ENCODE measurements at regions not wholly inside any gene's neighbourhood (a gene's known extent, or its start where the extent isn't known, plus 50 kb on each side); places are given as distances from the start of the nearest gene placed in this dataset.

DNA sequence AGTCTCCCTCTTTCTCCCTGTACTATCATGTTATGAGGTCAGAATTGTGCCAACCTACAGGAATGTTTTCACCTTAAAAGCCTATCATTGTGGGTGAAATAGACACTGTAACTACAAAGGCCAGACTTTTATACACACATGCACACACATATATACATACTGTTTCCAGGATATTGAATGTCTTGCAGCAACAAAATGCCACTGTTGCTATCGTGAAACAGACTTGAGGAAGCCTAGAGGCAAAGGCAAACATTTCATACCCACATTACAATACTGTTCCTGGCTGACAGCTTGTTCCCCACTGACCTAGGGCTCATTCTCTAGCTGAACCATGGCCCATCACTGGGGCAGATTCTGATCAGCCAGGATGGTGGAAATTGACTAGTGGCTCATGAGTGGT, 125.1 kb upstream of the DUSP10 start:
- TF ChIP-seq EZH2 (IDR thresholded peaks at IDR 0.05; ENCODE audit: insufficient read depth, poor library complexity, severe bottlenecking) (no peak), EZH2phosphoT487 (IDR thresholded peaks at IDR 0.05; ENCODE audit: insufficient read depth, low read depth) (no peak)

All from GM23248 (cell line).